NCI-H146 treated with DMSO at 0.1 percent for 48 hours (cell line): ENCODE measurements at regions not wholly inside any gene's neighbourhood (a gene's known extent, or its start where the extent isn't known, plus 50 kb on each side); places are given as distances from the start of the nearest gene placed in this dataset.
A peak's percentile ranks its signal among the peaks of the same experiment; 100 is the strongest.

Experiments
- DNase-seq: peaks from one replicate; lab custom pipeline; 2025; ENCODE audit not compliant: unreplicated experiment; lab: John Stamatoyannopoulos, UW

GRCh38 chr7:130989101-130989795 lies 255.2 kb upstream of the KLF14 start:
- no peak for DNase-seq

- DNase-seq = no peak
Observed at GRCh38 chr7:130990178-130990832, 256.3 kb upstream of the KLF14 start.

GRCh38 chr7:130993671-130994365 lies 259.8 kb upstream of the KLF14 start:
- DNase-seq = no peak

GRCh38 chr7:130994378-130995115 lies 260.5 kb upstream of the KLF14 start:
- no peak for DNase-seq

GRCh38 chr7:130995252-130996081 lies 261.5 kb upstream of the KLF14 start:
- no peak for DNase-seq

GRCh38 chr7:130996205-130996832 lies 262.3 kb upstream of the KLF14 start:
- no peak for DNase-seq

GRCh38 chr7:130996833-130997231 lies 262.8 kb upstream of the KLF14 start:
- peak; percentile 23 for DNase-seq

- no peak for DNase-seq
Observed at GRCh38 chr7:130998993-130999602, 265.1 kb upstream of the KLF14 start.

GRCh38 chr7:130999926-131000325 lies 265.9 kb upstream of the KLF14 start:
- no peak for DNase-seq

GRCh38 chr7:131000389-131000788 lies 266.4 kb upstream of the KLF14 start:
- no peak for DNase-seq

- DNase-seq = no peak
Observed at GRCh38 chr7:131000873-131001272, 266.9 kb upstream of the KLF14 start.

GRCh38 chr7:131002600-131002999 lies 268.6 kb upstream of the KLF14 start:
- no peak for DNase-seq

GRCh38 chr7:131003634-131004033 lies 269.6 kb upstream of the KLF14 start:
- no peak for DNase-seq

- no peak for DNase-seq
Observed at GRCh38 chr7:131004371-131004770, 270.4 kb upstream of the KLF14 start.

- peak; percentile 77 for DNase-seq
Observed at GRCh38 chr7:131007439-131008330, 273.7 kb upstream of the KLF14 start.

GRCh38 chr7:131008840-131009711 lies 275.1 kb upstream of the KLF14 start:
- DNase-seq = no peak

GRCh38 chr7:131010029-131010716 lies 276.2 kb upstream of the KLF14 start:
- DNase-seq = no peak
